ENCODE measurements at regions not wholly inside any gene's neighbourhood (a gene's known extent, or its start where the extent isn't known, plus 50 kb on each side); places are given as distances from the start of the nearest gene placed in this dataset.

DNA sequence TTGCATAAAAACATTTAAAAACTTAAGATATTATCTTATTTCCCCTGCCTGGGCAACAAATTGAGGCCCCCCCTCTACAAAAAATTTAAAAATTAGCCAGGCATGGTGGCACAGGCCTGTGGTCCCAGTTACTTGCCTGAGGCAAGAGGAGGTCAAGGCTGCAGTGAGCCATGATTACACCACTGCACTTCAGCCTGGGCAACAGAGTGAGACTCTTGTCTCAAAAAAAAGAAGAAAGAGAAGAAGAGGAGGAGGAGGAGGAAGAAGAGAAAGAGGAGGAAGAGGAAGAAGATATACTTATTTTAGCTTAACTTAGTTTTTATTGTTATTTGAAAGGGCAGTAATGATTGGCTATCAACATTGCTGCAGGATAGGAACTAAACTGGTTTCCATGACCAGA, 73.8 kb upstream of the IPO9 start:
- H3K4me1 ChIP-seq (ENCODE audit: insufficient read depth, low read length), result peaks cover 27% of the 10 kb centered on the region
- no peaks in the 10 kb centered on the region for H3K9me3 ChIP-seq (ENCODE audit: low read length)
- H3K4me3 ChIP-seq (ENCODE audit: low read depth in 1 of 2, low read length in 2 of 2), result no peak overlapping the region
- no peaks in the 10 kb centered on the region for H3K36me3 ChIP-seq (ENCODE audit: insufficient read depth, low read length)
- H3K9ac ChIP-seq (ENCODE audit: low read length), result no peak overlapping the region
- H3K27me3 ChIP-seq (ENCODE audit: control insufficient read depth in 1 of 2, insufficient read depth in 2 of 2, low read length in 2 of 2), result no peaks in the 10 kb centered on the region
- no peak overlapping the region for H3K27ac ChIP-seq (ENCODE audit: low read depth, low read length)

DNA sequence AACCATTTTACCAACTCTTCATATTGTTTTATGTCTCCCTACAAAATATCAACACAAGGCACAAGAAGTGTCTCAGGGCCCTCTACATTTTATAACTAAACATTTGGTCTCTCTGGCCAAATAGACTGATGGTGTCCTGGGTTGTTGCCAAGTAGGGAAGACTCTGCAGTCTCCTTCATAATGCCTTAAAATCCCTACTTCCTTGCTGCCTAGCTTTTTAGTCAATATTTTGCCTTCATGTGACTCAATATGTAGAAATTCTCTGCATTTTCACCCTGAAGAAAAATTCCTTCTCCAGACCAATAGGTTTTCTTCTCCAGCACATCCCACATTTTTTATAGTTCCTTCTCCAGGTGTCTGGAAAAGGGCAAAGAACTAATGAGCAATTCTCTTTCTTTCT, 72.6 kb upstream of the IPO9 start:
- Histone ChIP-seq H3K9me3 (ENCODE audit: low read length) (no peaks in the 10 kb centered on the region), H3K36me3 (ENCODE audit: insufficient read depth, low read length) (no peaks in the 10 kb centered on the region), H3K9ac (ENCODE audit: low read length) (no peak overlapping the region), H3K4me1 (ENCODE audit: insufficient read depth, low read length) (peaks cover 22% of the 10 kb centered on the region), H3K27me3 (ENCODE audit: control insufficient read depth in 1 of 2, insufficient read depth in 2 of 2, low read length in 2 of 2) (no peaks in the 10 kb centered on the region), H3K4me3 (ENCODE audit: low read depth in 1 of 2, low read length in 2 of 2) (no peak overlapping the region), H3K27ac (ENCODE audit: low read depth, low read length) (no peak overlapping the region)

- Histone ChIP-seq H3K27me3 (ENCODE audit: control insufficient read depth in 1 of 2, insufficient read depth in 2 of 2, low read length in 2 of 2) (no peaks in the 10 kb centered on the region), H3K27ac (ENCODE audit: low read depth, low read length) (no peak overlapping the region), H3K9ac (ENCODE audit: low read length) (no peak overlapping the region), H3K4me1 (ENCODE audit: insufficient read depth, low read length) (peaks cover 31% of the 10 kb centered on the region), H3K36me3 (ENCODE audit: insufficient read depth, low read length) (no peaks in the 10 kb centered on the region), H3K4me3 (ENCODE audit: low read depth in 1 of 2, low read length in 2 of 2) (no peak overlapping the region), H3K9me3 (ENCODE audit: low read length) (no peaks in the 10 kb centered on the region)
These were observed 70.4 kb upstream of the IPO9 start for GRCh38 chr1:201758499-201759050.

- Histone ChIP-seq H3K9ac (ENCODE audit: low read length) (no peak overlapping the region), H3K27ac (ENCODE audit: low read depth, low read length) (no peak overlapping the region), H3K4me1 (ENCODE audit: insufficient read depth, low read length) (peaks cover 24% of the 10 kb centered on the region)
These were observed 69.7 kb upstream of the IPO9 start for GRCh38 chr1:201759194-201759815.

GRCh38 chr1:201760516-201760915, 68.4 kb upstream of the IPO9 start:
- H3K27me3 ChIP-seq (ENCODE audit: control insufficient read depth in 1 of 2, insufficient read depth in 2 of 2, low read length in 2 of 2), result no peaks in the 10 kb centered on the region
- H3K9me3 ChIP-seq (ENCODE audit: low read length), result no peaks in the 10 kb centered on the region
- H3K4me1 ChIP-seq (ENCODE audit: insufficient read depth, low read length), result peaks cover 24% of the 10 kb centered on the region
- H3K4me3 ChIP-seq (ENCODE audit: low read depth in 1 of 2, low read length in 2 of 2), result no peak overlapping the region
- no peak overlapping the region for H3K27ac ChIP-seq (ENCODE audit: low read depth, low read length)
- H3K36me3 ChIP-seq (ENCODE audit: insufficient read depth, low read length), result no peaks in the 10 kb centered on the region
- no peak overlapping the region for H3K9ac ChIP-seq (ENCODE audit: low read length)

More at GRCh38 chr1:201759194-201759815, 69.7 kb upstream of the IPO9 start:
- H3K4me3 ChIP-seq (ENCODE audit: low read depth in 1 of 2, low read length in 2 of 2), result no peak overlapping the region
- H3K27me3 ChIP-seq (ENCODE audit: control insufficient read depth in 1 of 2, insufficient read depth in 2 of 2, low read length in 2 of 2), result no peaks in the 10 kb centered on the region
- no peaks in the 10 kb centered on the region for H3K9me3 ChIP-seq (ENCODE audit: low read length)
- no peaks in the 10 kb centered on the region for H3K36me3 ChIP-seq (ENCODE audit: insufficient read depth, low read length)

- no peaks in the 10 kb centered on the region for H3K36me3 ChIP-seq (ENCODE audit: insufficient read depth, low read length)
- H3K9ac ChIP-seq (ENCODE audit: low read length), result no peak overlapping the region
- H3K4me3 ChIP-seq (ENCODE audit: low read depth in 1 of 2, low read length in 2 of 2), result no peak overlapping the region
- no peaks in the 10 kb centered on the region for H3K9me3 ChIP-seq (ENCODE audit: low read length)
- H3K27me3 ChIP-seq (ENCODE audit: control insufficient read depth in 1 of 2, insufficient read depth in 2 of 2, low read length in 2 of 2), result no peaks in the 10 kb centered on the region
- no peak overlapping the region for H3K27ac ChIP-seq (ENCODE audit: low read depth, low read length)
- H3K4me1 ChIP-seq (ENCODE audit: insufficient read depth, low read length), result peaks cover 26% of the 10 kb centered on the region
These were observed 67.8 kb upstream of the IPO9 start for GRCh38 chr1:201761178-201761577.

GRCh38 chr1:201761871-201762270, 67.1 kb upstream of the IPO9 start:
- H3K4me1 ChIP-seq (ENCODE audit: insufficient read depth, low read length), result peaks cover 26% of the 10 kb centered on the region
- H3K36me3 ChIP-seq (ENCODE audit: insufficient read depth, low read length), result no peaks in the 10 kb centered on the region
- H3K4me3 ChIP-seq (ENCODE audit: low read depth in 1 of 2, low read length in 2 of 2), result no peak overlapping the region
- no peaks in the 10 kb centered on the region for H3K9me3 ChIP-seq (ENCODE audit: low read length)
- no peak overlapping the region for H3K27ac ChIP-seq (ENCODE audit: low read depth, low read length)
- H3K27me3 ChIP-seq (ENCODE audit: control insufficient read depth in 1 of 2, insufficient read depth in 2 of 2, low read length in 2 of 2), result no peaks in the 10 kb centered on the region
- H3K9ac ChIP-seq (ENCODE audit: low read length), result no peak overlapping the region

DNA sequence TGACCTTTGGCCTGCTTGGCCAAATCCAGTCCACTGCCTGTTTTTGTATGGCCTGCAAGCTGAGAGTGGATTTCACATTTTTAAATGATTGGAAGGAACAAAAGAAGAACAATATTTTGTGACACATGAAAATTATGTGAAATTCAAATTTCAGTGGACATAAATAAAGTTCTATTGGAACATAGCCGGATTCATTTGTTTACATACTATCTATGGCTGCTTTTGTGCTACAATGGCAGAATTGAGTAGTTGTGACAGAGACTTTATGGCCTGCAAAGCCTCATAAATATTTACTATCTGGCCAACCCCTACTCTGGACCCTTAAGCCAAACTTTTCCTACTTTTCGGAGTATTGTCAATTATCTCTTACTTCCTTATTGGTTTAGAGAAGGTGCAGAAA, 66.6 kb upstream of the IPO9 start:
- Histone ChIP-seq H3K4me1 (ENCODE audit: insufficient read depth, low read length) (peaks cover 26% of the 10 kb centered on the region), H3K4me3 (ENCODE audit: low read depth in 1 of 2, low read length in 2 of 2) (no peak overlapping the region), H3K36me3 (ENCODE audit: insufficient read depth, low read length) (no peaks in the 10 kb centered on the region), H3K9ac (ENCODE audit: low read length) (no peak overlapping the region), H3K9me3 (ENCODE audit: low read length) (no peaks in the 10 kb centered on the region), H3K27me3 (ENCODE audit: control insufficient read depth in 1 of 2, insufficient read depth in 2 of 2, low read length in 2 of 2) (no peaks in the 10 kb centered on the region), H3K27ac (ENCODE audit: low read depth, low read length) (no peak overlapping the region)

- no peak overlapping the region for H3K27ac ChIP-seq (ENCODE audit: low read depth, low read length)
- H3K9ac ChIP-seq (ENCODE audit: low read length), result no peak overlapping the region
- H3K36me3 ChIP-seq (ENCODE audit: insufficient read depth, low read length), result no peaks in the 10 kb centered on the region
- no peak overlapping the region for H3K4me3 ChIP-seq (ENCODE audit: low read depth in 1 of 2, low read length in 2 of 2)
- no peaks in the 10 kb centered on the region for H3K9me3 ChIP-seq (ENCODE audit: low read length)
- peaks cover 26% of the 10 kb centered on the region for H3K4me1 ChIP-seq (ENCODE audit: insufficient read depth, low read length)
- no peaks in the 10 kb centered on the region for H3K27me3 ChIP-seq (ENCODE audit: control insufficient read depth in 1 of 2, insufficient read depth in 2 of 2, low read length in 2 of 2)
These were observed 65.4 kb upstream of the IPO9 start for GRCh38 chr1:201763455-201764140.

- H3K27ac ChIP-seq (ENCODE audit: low read depth, low read length), result no peak overlapping the region
- H3K36me3 ChIP-seq (ENCODE audit: insufficient read depth, low read length), result no peaks in the 10 kb centered on the region
- H3K9ac ChIP-seq (ENCODE audit: low read length), result no peak overlapping the region
- no peak overlapping the region for H3K4me3 ChIP-seq (ENCODE audit: low read depth in 1 of 2, low read length in 2 of 2)
- H3K27me3 ChIP-seq (ENCODE audit: control insufficient read depth in 1 of 2, insufficient read depth in 2 of 2, low read length in 2 of 2), result no peaks in the 10 kb centered on the region
- H3K9me3 ChIP-seq (ENCODE audit: low read length), result no peaks in the 10 kb centered on the region
- H3K4me1 ChIP-seq (ENCODE audit: insufficient read depth, low read length), result peaks cover 27% of the 10 kb centered on the region
These were observed 64.8 kb upstream of the IPO9 start for GRCh38 chr1:201764166-201764565.

GRCh38 chr1:201764579-201764978, 64.4 kb upstream of the IPO9 start:
- Histone ChIP-seq H3K9ac (ENCODE audit: low read length) (no peak overlapping the region), H3K36me3 (ENCODE audit: insufficient read depth, low read length) (no peaks in the 10 kb centered on the region), H3K9me3 (ENCODE audit: low read length) (no peaks in the 10 kb centered on the region), H3K4me3 (ENCODE audit: low read depth in 1 of 2, low read length in 2 of 2) (no peak overlapping the region), H3K27me3 (ENCODE audit: control insufficient read depth in 1 of 2, insufficient read depth in 2 of 2, low read length in 2 of 2) (no peaks in the 10 kb centered on the region), H3K27ac (ENCODE audit: low read depth, low read length) (no peak overlapping the region), H3K4me1 (ENCODE audit: insufficient read depth, low read length) (peaks cover 28% of the 10 kb centered on the region)
